PC-3 (cell line): ENCODE measurements at regions not wholly inside any gene's neighbourhood (a gene's known extent, or its start where the extent isn't known, plus 50 kb on each side); places are given as distances from the start of the nearest gene placed in this dataset.

Source experiments
- EZH2 ChIP-seq: fragments of 300-600 bp; sonication (generic); IDR thresholded peaks from one replicate; pipeline ENCODE4 v1.6.1; 2017; ENCODE audit warnings: antibody characterized with exemption, mild to moderate bottlenecking, low read length; ENCODE audit not compliant: unreplicated experiment
- TF ChIP-seq, protein P1 (sequence below): fragments of 300-600 bp; sonication (generic); conservative IDR thresholded peaks from 2 replicates; pipeline ENCODE4 v1.5.1; 2017; ENCODE audit warnings: antibody characterized with exemption, low read depth, mild to moderate bottlenecking, low read length

DNA sequence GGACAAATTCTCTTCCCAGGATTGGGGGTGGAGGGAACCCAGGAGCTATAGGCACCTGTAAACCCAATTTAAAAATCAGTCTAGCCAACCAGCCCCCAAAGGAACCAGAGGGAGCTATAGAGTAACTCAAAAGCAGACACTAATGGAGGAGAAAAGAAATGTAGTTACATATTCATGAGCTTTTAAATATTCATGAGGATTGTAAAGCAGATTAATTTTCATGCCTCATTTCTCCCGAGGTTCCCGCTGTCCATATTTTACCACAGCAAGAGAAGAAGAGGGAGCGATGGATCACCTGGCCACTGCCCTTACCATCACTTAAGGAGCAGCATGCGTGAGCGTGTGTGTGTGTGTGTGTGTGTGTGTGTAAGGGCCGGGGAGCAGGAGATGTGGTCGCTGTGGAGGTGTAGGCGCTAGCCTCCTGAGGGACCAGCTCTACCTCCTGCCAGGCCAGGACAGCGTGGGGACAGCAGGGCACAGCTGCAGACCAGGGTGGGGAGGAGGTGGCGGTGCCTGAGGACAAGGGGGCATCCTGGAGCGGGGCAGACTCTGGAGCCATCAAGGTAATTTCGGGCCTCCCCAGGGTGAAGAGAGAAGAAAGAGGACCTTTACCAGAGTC is 100.7 kb upstream of the THY1 start:
- TF ChIP-seq, protein P1, sequence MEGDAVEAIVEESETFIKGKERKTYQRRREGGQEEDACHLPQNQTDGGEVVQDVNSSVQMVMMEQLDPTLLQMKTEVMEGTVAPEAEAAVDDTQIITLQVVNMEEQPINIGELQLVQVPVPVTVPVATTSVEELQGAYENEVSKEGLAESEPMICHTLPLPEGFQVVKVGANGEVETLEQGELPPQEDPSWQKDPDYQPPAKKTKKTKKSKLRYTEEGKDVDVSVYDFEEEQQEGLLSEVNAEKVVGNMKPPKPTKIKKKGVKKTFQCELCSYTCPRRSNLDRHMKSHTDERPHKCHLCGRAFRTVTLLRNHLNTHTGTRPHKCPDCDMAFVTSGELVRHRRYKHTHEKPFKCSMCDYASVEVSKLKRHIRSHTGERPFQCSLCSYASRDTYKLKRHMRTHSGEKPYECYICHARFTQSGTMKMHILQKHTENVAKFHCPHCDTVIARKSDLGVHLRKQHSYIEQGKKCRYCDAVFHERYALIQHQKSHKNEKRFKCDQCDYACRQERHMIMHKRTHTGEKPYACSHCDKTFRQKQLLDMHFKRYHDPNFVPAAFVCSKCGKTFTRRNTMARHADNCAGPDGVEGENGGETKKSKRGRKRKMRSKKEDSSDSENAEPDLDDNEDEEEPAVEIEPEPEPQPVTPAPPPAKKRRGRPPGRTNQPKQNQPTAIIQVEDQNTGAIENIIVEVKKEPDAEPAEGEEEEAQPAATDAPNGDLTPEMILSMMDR, result no peak
- TF ChIP-seq EZH2, result no peak
